ENCODE measurements at regions not wholly inside any gene's neighbourhood (a gene's known extent, or its start where the extent isn't known, plus 50 kb on each side); places are given as distances from the start of the nearest gene placed in this dataset.

GRCh38 chr19:28554321-28555091, 658.4 kb downstream of the UQCRFS1 start:
- TF ChIP-seq CEBPB (IDR thresholded peaks at IDR 0.05): no peak
- no peak for TF ChIP-seq TCF12 (IDR thresholded peaks at IDR 0.05; ENCODE audit: low read depth)
- no peak for TF ChIP-seq TAF1 (IDR thresholded peaks at IDR 0.05; ENCODE audit: low read depth)
- no peak for TF ChIP-seq EGR1 (IDR thresholded peaks at IDR 0.05)
- TF ChIP-seq RAD21 (IDR thresholded peaks at IDR 0.05; ENCODE audit: low read depth): no peak
- no peak for TF ChIP-seq REST (IDR thresholded peaks at IDR 0.05; ENCODE audit: low read depth)
- no peak for TF ChIP-seq YY1 (IDR thresholded peaks at IDR 0.05; ENCODE audit: low read depth)
- no peak for TF ChIP-seq MAX (IDR thresholded peaks at IDR 0.05)
- TF ChIP-seq FOXM1 (IDR thresholded peaks at IDR 0.05; ENCODE audit: borderline replicate concordance, low read depth): no peak
- TF ChIP-seq EP300 (IDR thresholded peaks at IDR 0.05; ENCODE audit: borderline replicate concordance): no peak
- TF ChIP-seq CREB1 (IDR thresholded peaks at IDR 0.05; ENCODE audit: low read depth): no peak
- no peak for TF ChIP-seq ZBTB7A (IDR thresholded peaks at IDR 0.05; ENCODE audit: low read depth)
- TF ChIP-seq TEAD4 (IDR thresholded peaks at IDR 0.05): no peak
- TF ChIP-seq NFIC (IDR thresholded peaks at IDR 0.05): no peak
- TF ChIP-seq USF1 (IDR thresholded peaks at IDR 0.05): no peak

- TF ChIP-seq TAF1 (IDR thresholded peaks at IDR 0.05; ENCODE audit: low read depth): no peak
- no peak for TF ChIP-seq MAX (IDR thresholded peaks at IDR 0.05)
- no peak for TF ChIP-seq USF1 (IDR thresholded peaks at IDR 0.05)
- TF ChIP-seq TCF12 (IDR thresholded peaks at IDR 0.05; ENCODE audit: low read depth): no peak
- TF ChIP-seq TEAD4 (IDR thresholded peaks at IDR 0.05): no peak
- no peak for TF ChIP-seq CREB1 (IDR thresholded peaks at IDR 0.05; ENCODE audit: low read depth)
- no peak for TF ChIP-seq REST (IDR thresholded peaks at IDR 0.05; ENCODE audit: low read depth)
These were observed 659.2 kb downstream of the UQCRFS1 start for GRCh38 chr19:28553764-28554163.

GRCh38 chr19:28553005-28553404, 659.9 kb downstream of the UQCRFS1 start:
- TF ChIP-seq YY1 (IDR thresholded peaks at IDR 0.05; ENCODE audit: low read depth) (no peak), EGR1 (IDR thresholded peaks at IDR 0.05) (no peak), CEBPB (IDR thresholded peaks at IDR 0.05) (no peak), TAF1 (IDR thresholded peaks at IDR 0.05; ENCODE audit: low read depth) (no peak), USF1 (IDR thresholded peaks at IDR 0.05) (no peak), EP300 (IDR thresholded peaks at IDR 0.05; ENCODE audit: borderline replicate concordance) (no peak), RAD21 (IDR thresholded peaks at IDR 0.05; ENCODE audit: low read depth) (no peak), TCF12 (IDR thresholded peaks at IDR 0.05; ENCODE audit: low read depth) (no peak), REST (IDR thresholded peaks at IDR 0.05; ENCODE audit: low read depth) (no peak), NFIC (IDR thresholded peaks at IDR 0.05) (no peak)

GRCh38 chr19:28549680-28550277, 663.2 kb downstream of the UQCRFS1 start:
- TF ChIP-seq EP300 (IDR thresholded peaks at IDR 0.05; ENCODE audit: borderline replicate concordance) (no peak), REST (IDR thresholded peaks at IDR 0.05; ENCODE audit: low read depth) (no peak), RAD21 (IDR thresholded peaks at IDR 0.05; ENCODE audit: low read depth) (no peak), YY1 (IDR thresholded peaks at IDR 0.05; ENCODE audit: low read depth) (no peak), TCF12 (IDR thresholded peaks at IDR 0.05; ENCODE audit: low read depth) (no peak), NFIC (IDR thresholded peaks at IDR 0.05) (no peak), FOXM1 (IDR thresholded peaks at IDR 0.05; ENCODE audit: borderline replicate concordance, low read depth) (no peak), TAF1 (IDR thresholded peaks at IDR 0.05; ENCODE audit: low read depth) (no peak), ZBTB7A (IDR thresholded peaks at IDR 0.05; ENCODE audit: low read depth) (no peak), TEAD4 (IDR thresholded peaks at IDR 0.05) (no peak)

Data from Ishikawa (cell line).